ENCODE measurements at regions not wholly inside any gene's neighbourhood (a gene's known extent, or its start where the extent isn't known, plus 50 kb on each side); places are given as distances from the start of the nearest gene placed in this dataset.
A peak's percentile ranks its signal among the peaks of the same experiment; 100 is the strongest.

GRCh38 chrX:133159205-133159604, 58.9 kb downstream of the TFDP3 start:
- DNase-seq (ENCODE audit: low read depth): no peak
- TF ChIP-seq CTCF (IDR thresholded peaks at IDR 0.05; ENCODE audit: insufficient read depth, low read depth, low read length, missing control alignments): no peak
- H3K4me3 ChIP-seq (ENCODE audit: low read length): no peak overlapping the region

DNA sequence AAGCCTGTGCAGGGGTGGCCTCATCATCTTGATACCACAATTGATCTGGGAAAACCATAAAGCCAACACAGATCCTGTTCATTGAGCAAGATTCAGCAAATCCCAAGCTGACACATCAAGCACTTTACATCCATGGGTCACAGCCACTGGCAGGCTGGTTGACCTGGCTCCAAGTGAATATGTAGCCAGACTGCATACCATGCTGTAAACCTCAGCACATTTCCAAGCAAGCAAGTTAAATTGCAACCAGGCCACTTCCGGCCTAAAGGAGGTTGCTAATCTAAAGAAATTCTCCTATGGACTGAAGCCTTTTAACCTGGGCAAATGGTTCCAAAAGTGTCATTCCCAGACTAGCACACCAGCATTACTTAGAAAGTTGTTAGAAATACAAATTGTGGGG, 54.4 kb upstream of the USP26 start:
- TF ChIP-seq CTCF (IDR thresholded peaks at IDR 0.05; ENCODE audit: insufficient read depth, low read depth, low read length, missing control alignments): no peak
- DNase-seq (ENCODE audit: low read depth): peak; percentile 48
- no peak overlapping the region for H3K4me3 ChIP-seq (ENCODE audit: low read length)

- H3K4me3 ChIP-seq (ENCODE audit: low read length): no peak overlapping the region
- TF ChIP-seq CTCF (IDR thresholded peaks at IDR 0.05; ENCODE audit: insufficient read depth, low read depth, low read length, missing control alignments): no peak
- DNase-seq (ENCODE audit: low read depth): no peak
Observed at GRCh38 chrX:133150730-133151129, 53.8 kb upstream of the USP26 start.
